HUES48 (cell line): ENCODE measurements at regions not wholly inside any gene's neighbourhood (a gene's known extent, or its start where the extent isn't known, plus 50 kb on each side); places are given as distances from the start of the nearest gene placed in this dataset.
A peak's percentile ranks its signal among the peaks of the same experiment; 100 is the strongest.

Source experiments
- H3K27ac ChIP-seq: one replicate; pipeline ENCODE4 v1.7.0; 2013; ENCODE audit warnings: low read depth, low read length, inconsistent platforms
- H3K27me3 ChIP-seq: 2 replicates; pipeline ENCODE4 v1.6.1; 2013; ENCODE audit warnings: mild to moderate bottlenecking, low read length; ENCODE audit not compliant: control insufficient read depth, insufficient read depth
- H3K36me3 ChIP-seq: 2 replicates; pipeline ENCODE4 v1.6.1; 2013; ENCODE audit warnings: low read length; ENCODE audit not compliant: control insufficient read depth, insufficient read depth
- H3K4me1 ChIP-seq: 2 replicates; pipeline ENCODE4 v1.6.1; 2013; ENCODE audit warnings: mild to moderate bottlenecking, low read length; ENCODE audit not compliant: control insufficient read depth, insufficient read depth
- H3K4me3 ChIP-seq: 2 replicates; pipeline ENCODE4 v1.5.1; 2013; ENCODE audit warnings: mild to moderate bottlenecking, low read depth, low read length
- H3K9ac ChIP-seq: 2 replicates; pipeline ENCODE4 v1.6.1; 2013; ENCODE audit warnings: mild to moderate bottlenecking, low read depth, low read length, moderate library complexity
- H3K9me3 ChIP-seq: 2 replicates; pipeline ENCODE4 v1.6.1; 2013; ENCODE audit warnings: low read length; ENCODE audit not compliant: control insufficient read depth, insufficient read depth

DNA sequence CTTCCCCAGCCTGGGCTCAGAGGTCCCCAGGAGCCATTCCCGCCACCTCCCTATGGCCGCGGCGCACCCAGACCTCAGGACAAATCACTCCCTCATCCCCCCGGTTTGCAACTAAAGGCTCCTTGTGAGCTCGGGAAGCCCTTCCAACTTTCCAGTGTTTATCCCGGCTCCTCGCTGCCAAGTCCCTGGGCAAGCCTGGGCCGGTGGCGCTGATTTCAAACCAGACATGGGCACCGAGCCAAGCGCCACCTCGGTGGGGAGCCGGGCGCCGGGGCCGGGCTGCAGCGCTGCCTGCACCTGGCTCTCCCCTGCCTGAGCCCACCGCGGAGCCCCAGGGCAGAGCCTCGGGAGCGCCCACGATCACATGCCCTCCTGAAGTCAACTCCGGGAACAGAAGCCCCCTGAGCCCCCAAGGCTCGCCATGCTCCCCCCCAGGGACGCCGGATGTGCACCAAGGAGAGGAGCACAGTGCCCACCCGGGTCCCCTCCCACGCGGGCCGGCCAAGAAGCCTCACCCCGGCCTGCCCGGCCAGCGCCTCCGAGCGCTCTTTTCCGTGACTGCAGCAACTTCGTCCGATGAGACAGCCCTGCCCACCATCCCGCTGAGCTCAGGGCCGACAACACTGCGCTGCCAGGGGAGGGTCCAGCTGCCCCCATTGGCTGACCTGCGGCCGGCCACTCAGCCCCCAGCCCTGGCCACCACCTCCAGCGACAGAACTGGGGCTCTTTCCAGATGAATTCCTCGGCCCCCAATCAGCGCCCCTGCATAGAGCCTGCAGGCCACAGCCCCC lies 50.0 kb downstream of the NCOR2 start:
- Histone ChIP-seq H3K9ac (no peak overlapping the region), H3K27ac (no peak overlapping the region), H3K4me3 (no peak overlapping the region), H3K27me3 (no peaks in the 10 kb centered on the region), H3K4me1 (peaks cover 41% of the 10 kb centered on the region), H3K9me3 (no peaks in the 10 kb centered on the region), H3K36me3 (peaks cover 12% of the 10 kb centered on the region)

DNA sequence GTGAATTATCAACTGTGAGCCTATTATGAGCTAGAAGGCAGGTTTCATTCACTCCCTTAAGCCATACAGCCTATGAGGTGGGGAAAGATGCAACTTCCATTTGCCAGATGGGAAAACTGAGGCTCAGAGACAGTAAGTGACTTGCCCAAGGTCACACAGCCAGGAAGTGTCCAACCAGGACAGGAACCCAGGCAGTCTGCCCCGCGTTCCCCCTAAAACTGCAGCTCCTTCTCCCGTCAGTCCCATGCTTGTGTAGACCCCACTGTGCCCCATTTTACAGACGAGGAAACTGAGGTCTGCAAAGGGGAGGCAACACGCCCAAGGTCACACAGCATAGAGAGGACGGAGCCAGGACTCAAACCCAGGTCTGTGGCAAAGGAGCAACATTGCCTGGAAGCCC lies 50.6 kb downstream of the NCOR2 start:
- H3K36me3 ChIP-seq, result peaks cover 11% of the 10 kb centered on the region
- H3K4me1 ChIP-seq, result peaks cover 43% of the 10 kb centered on the region
- H3K27ac ChIP-seq, result no peak overlapping the region
- H3K4me3 ChIP-seq, result no peak overlapping the region
- H3K27me3 ChIP-seq, result no peaks in the 10 kb centered on the region
- H3K9me3 ChIP-seq, result no peaks in the 10 kb centered on the region
- H3K9ac ChIP-seq, result no peak overlapping the region

DNA sequence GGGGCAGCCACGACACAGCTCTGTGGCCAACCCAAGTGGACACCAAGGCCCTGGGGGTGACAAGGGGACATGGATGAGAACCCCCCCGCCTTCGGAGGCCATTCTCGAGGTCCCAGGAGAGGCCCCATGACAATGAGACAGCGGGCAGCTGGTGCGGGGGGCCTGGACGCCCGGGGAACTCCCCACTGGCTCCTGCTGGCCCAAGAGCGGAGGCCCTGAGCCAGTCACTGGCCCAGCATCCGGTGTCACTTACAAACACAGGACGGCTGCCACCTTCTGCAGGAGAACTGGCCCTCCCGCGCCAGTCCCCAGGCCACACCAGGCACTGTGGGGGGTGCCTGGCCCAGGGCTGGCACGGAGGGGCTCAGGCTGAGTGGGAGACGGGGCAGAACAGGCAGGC lies 51.4 kb downstream of the NCOR2 start:
- Histone ChIP-seq H3K27ac (no peak overlapping the region), H3K4me1 (peaks cover 47% of the 10 kb centered on the region), H3K4me3 (no peak overlapping the region), H3K9ac (no peak overlapping the region; the same call in 1 of the 2 replicates), H3K9me3 (no peaks in the 10 kb centered on the region), H3K27me3 (no peaks in the 10 kb centered on the region), H3K36me3 (peaks cover 7% of the 10 kb centered on the region)

GRCh38 chr12:124514996-124515932 lies 52.1 kb downstream of the NCOR2 start:
- Histone ChIP-seq H3K4me3 (no peak overlapping the region), H3K27ac (peak overlapping the region; percentile 20), H3K9ac (no peak overlapping the region), H3K27me3 (no peaks in the 10 kb centered on the region), H3K9me3 (no peaks in the 10 kb centered on the region), H3K4me1 (peaks cover 52% of the 10 kb centered on the region), H3K36me3 (peaks cover 7% of the 10 kb centered on the region)

DNA sequence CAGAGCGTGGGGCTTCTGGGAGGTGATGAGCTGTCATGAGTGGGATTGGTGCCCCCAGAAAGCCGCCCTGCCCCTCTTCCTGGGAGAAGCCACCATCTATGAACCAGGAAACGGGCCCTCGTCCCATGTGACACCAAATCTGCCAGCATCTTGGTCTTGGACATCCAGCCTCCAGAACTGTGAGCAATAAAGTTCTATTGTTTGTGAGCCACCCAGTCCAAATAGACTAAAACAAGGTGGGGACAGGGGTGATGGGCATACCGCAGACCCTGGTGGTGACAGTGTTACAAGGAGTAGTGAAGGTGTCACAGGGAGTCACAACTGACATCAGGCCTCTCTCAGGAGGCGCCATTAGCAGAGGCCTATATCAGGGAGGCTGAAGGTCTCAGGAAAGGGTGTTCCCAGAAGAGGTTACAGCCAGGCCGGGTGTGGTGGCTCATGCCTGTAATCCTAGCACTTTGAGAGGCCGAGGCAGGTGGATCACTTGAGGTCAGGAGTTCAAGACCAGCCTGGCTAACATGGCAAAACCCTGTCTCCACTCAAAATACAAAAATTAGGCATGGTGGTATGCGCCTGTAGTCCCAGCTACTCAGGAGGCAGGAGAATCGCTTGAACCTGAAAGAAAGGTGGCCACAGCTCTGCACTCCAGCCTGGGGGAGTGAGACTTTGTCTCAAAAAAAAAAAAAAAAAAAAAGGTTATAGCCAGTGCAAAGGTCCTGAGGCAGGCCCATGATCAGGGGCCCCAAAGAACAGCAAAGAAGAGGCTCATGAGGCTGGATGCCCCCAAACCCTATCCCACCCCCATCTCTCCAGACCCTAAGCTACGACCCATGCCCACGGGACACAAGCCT lies 53.0 kb downstream of the NCOR2 start:
- peaks cover 7% of the 10 kb centered on the region for H3K36me3 ChIP-seq
- no peak overlapping the region for H3K9ac ChIP-seq
- H3K27ac ChIP-seq, result peak overlapping the region; percentile 94
- H3K4me1 ChIP-seq, result peaks cover 55% of the 10 kb centered on the region
- no peaks in the 10 kb centered on the region for H3K27me3 ChIP-seq
- H3K9me3 ChIP-seq, result no peaks in the 10 kb centered on the region
- H3K4me3 ChIP-seq, result no peak overlapping the region

DNA sequence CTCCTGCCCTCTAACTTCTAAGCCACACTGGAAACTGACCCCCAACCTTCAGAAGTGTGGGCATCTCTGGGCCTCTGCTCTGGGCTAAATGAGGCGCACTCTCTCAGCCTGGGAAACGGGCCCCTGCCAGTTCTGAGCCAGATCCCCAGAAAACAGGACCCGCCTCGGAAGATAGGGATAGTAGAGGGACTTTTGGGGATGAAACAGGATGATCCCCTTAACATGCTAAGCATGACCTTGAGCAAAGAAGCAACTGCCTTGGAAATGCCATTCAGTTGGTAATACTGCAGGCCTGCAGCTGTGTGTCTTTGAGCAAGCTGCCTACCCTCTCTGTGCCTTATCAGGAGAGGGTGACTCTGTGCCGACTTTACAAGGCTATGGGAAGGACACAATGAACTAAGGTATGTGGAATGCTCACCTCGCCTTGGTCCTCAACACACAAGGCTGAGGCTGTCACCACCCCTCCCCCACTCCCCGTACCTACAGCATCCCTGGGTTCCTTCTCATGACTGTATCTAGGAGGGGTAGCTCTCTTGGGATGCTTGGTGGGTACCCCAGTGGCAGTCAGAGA lies 54.0 kb downstream of the NCOR2 start:
- H3K36me3 ChIP-seq, result peaks cover 7% of the 10 kb centered on the region
- peak overlapping the region; percentile 62 for H3K9ac ChIP-seq
- H3K27ac ChIP-seq, result peak overlapping the region; percentile 94
- no peaks in the 10 kb centered on the region for H3K27me3 ChIP-seq
- no peaks in the 10 kb centered on the region for H3K9me3 ChIP-seq
- H3K4me1 ChIP-seq, result peaks cover 51% of the 10 kb centered on the region
- H3K4me3 ChIP-seq, result peak overlapping the region; percentile 23

GRCh38 chr12:124512667-124513296 lies 54.6 kb downstream of the NCOR2 start:
- H3K9ac ChIP-seq, result peak overlapping the region; percentile 62
- H3K9me3 ChIP-seq, result no peaks in the 10 kb centered on the region
- H3K27me3 ChIP-seq, result no peaks in the 10 kb centered on the region
- H3K4me3 ChIP-seq, result peak overlapping the region; percentile 23
- peaks cover 7% of the 10 kb centered on the region for H3K36me3 ChIP-seq
- H3K27ac ChIP-seq, result peak overlapping the region; percentile 94
- peaks cover 47% of the 10 kb centered on the region for H3K4me1 ChIP-seq

DNA sequence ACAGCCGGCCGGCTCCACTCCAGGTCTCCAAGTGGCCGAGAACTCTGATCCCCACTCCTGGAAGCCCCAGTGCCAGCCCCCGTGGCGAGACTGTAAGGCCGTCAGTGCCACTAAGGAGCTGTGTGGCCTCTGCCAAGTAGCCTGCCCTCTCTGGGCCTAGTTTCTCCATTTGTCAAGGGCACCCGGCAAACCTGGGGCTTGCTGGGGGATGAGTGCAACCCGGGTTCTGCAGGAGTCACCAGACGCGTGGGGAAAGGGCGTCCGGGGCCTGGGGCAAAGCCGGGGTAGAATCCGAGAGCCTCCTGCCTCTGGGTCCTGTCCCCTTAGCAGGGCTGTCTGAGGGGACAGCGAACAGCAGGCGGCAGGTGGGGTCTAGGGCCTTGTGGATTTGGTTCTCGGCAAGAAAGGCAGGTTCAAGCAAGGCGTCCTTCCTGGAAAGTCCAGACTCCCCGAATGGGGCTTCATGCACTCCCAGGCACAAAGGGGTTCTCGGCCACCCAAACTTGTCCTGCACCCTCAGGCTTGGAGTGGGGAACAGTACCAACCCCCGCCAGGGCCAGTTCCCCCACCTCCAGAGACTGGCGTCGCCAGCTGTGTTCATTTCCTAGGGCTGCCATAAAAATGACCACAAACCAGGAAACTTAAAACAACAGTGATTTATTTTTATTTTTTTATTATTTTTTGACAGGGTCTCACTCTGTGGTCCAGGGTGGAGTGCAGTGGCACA lies 56.0 kb downstream of the NCOR2 start:
- peaks cover 53% of the 10 kb centered on the region for H3K4me1 ChIP-seq
- H3K27me3 ChIP-seq, result no peaks in the 10 kb centered on the region
- peak overlapping the region; percentile 94 for H3K27ac ChIP-seq
- no peaks in the 10 kb centered on the region for H3K9me3 ChIP-seq
- H3K36me3 ChIP-seq, result peaks cover 7% of the 10 kb centered on the region
- no peak overlapping the region for H3K9ac ChIP-seq
- H3K4me3 ChIP-seq, result no peak overlapping the region

DNA sequence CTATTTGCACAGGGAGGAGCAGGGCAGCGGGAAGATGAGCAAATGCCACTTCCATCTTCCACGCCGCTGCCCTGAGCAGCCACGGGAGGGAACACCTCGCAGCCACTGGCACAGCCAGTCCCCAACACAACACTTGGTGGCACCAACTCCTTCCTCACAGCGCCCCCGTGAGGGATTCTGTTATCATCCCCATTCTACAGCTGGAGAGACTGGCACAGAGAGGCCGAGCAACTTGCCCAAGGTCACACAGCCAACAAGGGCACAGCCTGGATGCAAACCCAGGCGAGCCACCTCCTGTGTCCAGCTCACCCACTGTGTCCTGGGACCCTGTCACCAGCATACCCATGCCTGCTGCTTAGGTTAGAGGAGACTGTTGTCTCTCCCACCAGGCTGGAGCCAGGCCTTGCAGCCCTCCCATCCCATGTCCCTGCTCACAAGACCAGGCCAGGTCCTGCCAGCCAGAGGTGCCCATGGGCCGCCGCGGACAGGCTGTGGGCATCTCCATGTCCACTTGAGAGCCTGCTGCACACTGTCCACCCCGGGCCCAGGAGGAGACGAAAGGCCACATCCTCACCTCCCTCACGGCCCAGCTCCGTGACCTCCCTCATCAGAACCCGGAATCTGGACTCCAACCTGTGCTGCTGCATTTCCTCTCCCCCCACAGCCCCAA lies 57.0 kb downstream of the NCOR2 start:
- no peak overlapping the region for H3K9ac ChIP-seq
- peaks cover 56% of the 10 kb centered on the region for H3K4me1 ChIP-seq
- H3K36me3 ChIP-seq, result peaks cover 3% of the 10 kb centered on the region
- H3K9me3 ChIP-seq, result no peaks in the 10 kb centered on the region
- H3K4me3 ChIP-seq, result no peak overlapping the region
- H3K27ac ChIP-seq, result peak overlapping the region; percentile 34
- no peaks in the 10 kb centered on the region for H3K27me3 ChIP-seq
